Stomach (tissue), 8 donors: ENCODE measurements at regions not wholly inside any gene's neighbourhood (a gene's known extent, or its start where the extent isn't known, plus 50 kb on each side); places are given as distances from the start of the nearest gene placed in this dataset.

Source experiments
- DNase-seq, 2 donors: peaks; one replicate each; pipeline versions ENCODE4 v3.0.0 to v3.0.0-alpha.2; 2013 to 2019
- H3K27ac ChIP-seq, 5 donors: fragments of 200-600 bp in 4 of 5; sonication (generic) in 4 of 5; one replicate each; pipeline ENCODE4 v1.5.1; 2013 to 2019; ENCODE audit warnings: mild to moderate bottlenecking in 1 of 5, moderate library complexity in 1 of 5
- H3K27me3 ChIP-seq, 3 donors: fragments of 200-600 bp; sonication (generic); one replicate each; pipeline ENCODE4 v1.5.1; 2017 to 2019; ENCODE audit warnings: mixed run types in 1 of 3
- H3K36me3 ChIP-seq, 4 donors: fragments of 200-600 bp; sonication (generic); 1 replicate in 3 of 4; 2 replicates in 1 of 4; pipeline ENCODE4 v1.5.1; 2016 to 2019
- H3K4me1 ChIP-seq, 4 donors: fragments of 200-600 bp; sonication (generic); one replicate each; pipeline ENCODE4 v1.5.1; 2016 to 2019
- H3K4me3 ChIP-seq, 4 donors: fragments of 200-600 bp; sonication (generic) in 3 of 4; one replicate each; pipeline ENCODE4 v1.5.1; 2016 to 2019; ENCODE audit warnings: mild to moderate bottlenecking in 1 of 4
- H3K9me3 ChIP-seq, 4 donors: fragments of 200-600 bp; sonication (generic); one replicate each; pipeline ENCODE4 v1.5.1; 2016 to 2019
- CTCF ChIP-seq, 7 experiments: fragments of 450-650 bp in 4 of 7; fragments of 200-600 bp in 3 of 7; sonication (generic) in 3 of 7; IDR thresholded peaks; one replicate each; pipeline ENCODE4 v1.5.1; 2016 to 2019; ENCODE audit warnings: antibody characterized with exemption in 7 of 7, control low read depth in 2 of 7, mild to moderate bottlenecking in 1 of 7
- EP300 ChIP-seq: sonication (generic); formaldehyde crosslinking; IDR thresholded peaks from one replicate; pipeline ENCODE4 v1.6.1; 2017; ENCODE audit warnings: antibody characterized with exemption
- POLR2A ChIP-seq, 4 donors: fragments of 450-650 bp; IDR thresholded peaks; one replicate each; pipeline ENCODE4 v1.6.1; 2016; ENCODE audit warnings: antibody characterized with exemption in 4 of 4, control low read depth in 2 of 4, mild to moderate bottlenecking in 1 of 4, moderate library complexity in 1 of 4
- POLR2AphosphoS5 ChIP-seq, 3 donors: sonication (generic); formaldehyde crosslinking; IDR thresholded peaks; one replicate each; pipeline ENCODE4 v1.6.1; 2016; ENCODE audit warnings: antibody characterized with exemption in 3 of 3
- WGBS, 5 donors: extraction: QIAGEN DNeasy Blood & Tissue Kit in 3 of 5; methylation state at CpG; one replicate each; pipeline versions ENCODE4 v1.1.5 to v1.1.7; 2013 to 2018; 5-methylcytosine and 5-hydroxymethylcytosine counted together
- intact Hi-C: fragments of 100-400 bp; cut with DNase I; formaldehyde crosslinking; loops from one replicate; pipeline ENCODE4 v1.15.1; 2023; ENCODE audit warnings: low total_unique reads
- donor health status: healthy with polysubstance abuse.
- donor health status: Bipolar disorder and iron deficiency.
- donor health status: healthy.

- Histone ChIP-seq H3K27me3 (no peaks in the 10 kb centered on the region), H3K4me1 (no peaks in the 10 kb centered on the region), H3K36me3 (no peaks in the 10 kb centered on the region), H3K4me3 (no peak overlapping the region), H3K9me3 (no peaks in the 10 kb centered on the region), H3K27ac (no peak overlapping the region)
- no peak for TF ChIP-seq EP300
- no peak for TF ChIP-seq CTCF (IDR thresholded peaks at IDR 0.05)
- no peak for TF ChIP-seq POLR2AphosphoS5 (IDR thresholded peaks at IDR 0.05)
- TF ChIP-seq POLR2A (IDR thresholded peaks at IDR 0.05): no peak
- intact Hi-C loops: no loop called here
- WGBS, 5 donors: 7 to 25% (median 9%) methylated on average over 3 of the region's 3 CpGs
- DNase-seq: peak in 1 of 2 donors; percentile 9
These were observed 355.2 kb downstream of the RAB38 start for GRCh38 chr11:87820011-87820410.

- intact Hi-C loops: no loop called here
- TF ChIP-seq EP300 (no peak), POLR2A (IDR thresholded peaks at IDR 0.05) (no peak), POLR2AphosphoS5 (IDR thresholded peaks at IDR 0.05) (no peak), CTCF (IDR thresholded peaks at IDR 0.05) (no peak)
These were observed 356.1 kb downstream of the RAB38 start for GRCh38 chr11:87819151-87819550.

GRCh38 chr11:87812571-87813365 lies 362.5 kb downstream of the RAB38 start:
- H3K27me3 ChIP-seq: no peaks in the 10 kb centered on the region
- no peak overlapping the region for H3K4me3 ChIP-seq
- no peak for TF ChIP-seq EP300
- TF ChIP-seq POLR2AphosphoS5 (IDR thresholded peaks at IDR 0.05): no peak
- TF ChIP-seq CTCF (IDR thresholded peaks at IDR 0.05): no peak
- no peak for TF ChIP-seq POLR2A (IDR thresholded peaks at IDR 0.05)
- H3K9me3 ChIP-seq: no peaks in the 10 kb centered on the region
- no peak for DNase-seq
- H3K36me3 ChIP-seq: no peaks in the 10 kb centered on the region
- no peak overlapping the region for H3K27ac ChIP-seq
- 67 to 77% (median 71%) methylated on average over 10 of the region's 10 CpGs for WGBS, 5 donors
- H3K4me1 ChIP-seq: no peaks in the 10 kb centered on the region
- intact Hi-C loops: no loop called here

More at GRCh38 chr11:87819151-87819550, 356.1 kb downstream of the RAB38 start:
- H3K36me3 ChIP-seq: no peaks in the 10 kb centered on the region
- H3K27ac ChIP-seq: no peak overlapping the region
- H3K27me3 ChIP-seq: no peaks in the 10 kb centered on the region
- H3K4me1 ChIP-seq: no peaks in the 10 kb centered on the region
- DNase-seq: peak in 1 of 2 donors; percentile 18
- H3K9me3 ChIP-seq: no peaks in the 10 kb centered on the region
- H3K4me3 ChIP-seq: no peak overlapping the region
- 12 to 21% (median 15%) methylated on average over 1 of the region's 1 CpG for WGBS, 5 donors

- 23 to 53% (median 43%) methylated on average over 4 of the region's 4 CpGs for WGBS, 5 donors
- Histone ChIP-seq H3K4me3 (no peak overlapping the region), H3K27me3 (no peaks in the 10 kb centered on the region), H3K27ac (no peak overlapping the region), H3K36me3 (no peaks in the 10 kb centered on the region), H3K4me1 (no peaks in the 10 kb centered on the region), H3K9me3 (no peaks in the 10 kb centered on the region)
- TF ChIP-seq CTCF (IDR thresholded peaks at IDR 0.05) (no peak), POLR2AphosphoS5 (IDR thresholded peaks at IDR 0.05) (no peak), EP300 (no peak), POLR2A (IDR thresholded peaks at IDR 0.05) (no peak)
- DNase-seq: peak in 1 of 2 donors; percentile 52
- intact Hi-C loops: no loop called here
These were observed 364.8 kb downstream of the RAB38 start for GRCh38 chr11:87810486-87810885.
